Ecto neural progenitor cell (in vitro differentiated cells): ENCODE measurements at regions not wholly inside any gene's neighbourhood (a gene's known extent, or its start where the extent isn't known, plus 50 kb on each side); places are given as distances from the start of the nearest gene placed in this dataset.

Source experiments
- DNase-seq: peaks from one replicate; pipeline ENCODE4 v3.0.0-alpha.2; 2018; ENCODE audit warnings: low spot score

- DNase-seq = peak; percentile 67
Measured at GRCh38 chr17:34527908-34528470, 51.4 kb upstream of the TMEM132E start.

GRCh38 chr17:34527136-34527907, 52.1 kb upstream of the TMEM132E start:
- DNase-seq = peak; percentile 45

DNA sequence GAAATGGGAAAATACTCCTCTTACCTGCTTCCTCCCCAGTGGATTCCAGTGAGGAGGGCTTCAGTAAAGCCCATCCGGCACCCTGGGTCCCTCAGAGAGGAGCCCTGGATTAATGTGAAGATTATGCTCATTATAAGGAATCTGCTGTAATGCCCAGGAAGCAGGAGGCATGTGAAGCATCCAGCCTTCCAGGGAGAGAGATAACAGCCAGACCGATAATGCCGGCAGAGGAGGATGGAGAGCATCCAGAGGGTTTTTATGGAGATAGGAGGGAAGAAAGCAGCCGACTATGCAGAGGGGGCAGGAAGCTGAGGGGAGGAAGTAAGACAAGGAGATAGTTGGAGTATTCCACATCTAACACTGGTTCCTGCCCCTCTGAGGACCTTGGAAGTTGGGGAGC, 53.7 kb upstream of the TMEM132E start:
- DNase-seq = no peak

GRCh38 chr17:34521955-34522354, 57.4 kb upstream of the TMEM132E start:
- no peak for DNase-seq

- peak; percentile 80 for DNase-seq
Measured at GRCh38 chr17:34519282-34519681, 60.1 kb upstream of the TMEM132E start.

- DNase-seq = no peak
Measured at GRCh38 chr17:34517406-34517805, 62.0 kb upstream of the TMEM132E start.

DNA sequence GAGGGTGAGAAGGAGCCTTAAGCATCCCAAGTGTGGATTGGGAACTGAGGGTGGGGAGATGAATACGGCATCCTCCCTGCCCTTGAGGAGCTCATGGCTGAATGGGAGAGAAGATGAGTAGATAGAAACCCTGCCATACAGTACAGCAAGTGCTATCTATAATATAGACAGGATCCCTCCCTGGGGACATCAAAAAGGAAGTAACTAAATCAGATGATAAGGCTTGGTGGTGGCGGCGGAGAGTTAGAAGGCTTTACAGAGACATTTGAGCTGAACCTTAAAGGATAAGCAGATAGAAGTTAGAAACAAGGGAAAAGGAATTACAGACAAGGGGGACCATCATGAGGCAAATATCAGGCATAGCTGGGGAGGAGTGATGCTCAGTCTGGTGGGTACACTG, 67.5 kb upstream of the TMEM132E start:
- no peak for DNase-seq

GRCh38 chr17:34511265-34511664, 68.1 kb upstream of the TMEM132E start:
- DNase-seq = no peak

GRCh38 chr17:34504814-34505484, 74.4 kb upstream of the TMEM132E start:
- no peak for DNase-seq

- no peak for DNase-seq
Measured at GRCh38 chr17:34503528-34504195, 75.7 kb upstream of the TMEM132E start.

- DNase-seq = no peak
Measured at GRCh38 chr17:34502426-34502825, 77.0 kb upstream of the TMEM132E start.

GRCh38 chr17:34499576-34499975, 79.8 kb upstream of the TMEM132E start:
- no peak for DNase-seq

DNA sequence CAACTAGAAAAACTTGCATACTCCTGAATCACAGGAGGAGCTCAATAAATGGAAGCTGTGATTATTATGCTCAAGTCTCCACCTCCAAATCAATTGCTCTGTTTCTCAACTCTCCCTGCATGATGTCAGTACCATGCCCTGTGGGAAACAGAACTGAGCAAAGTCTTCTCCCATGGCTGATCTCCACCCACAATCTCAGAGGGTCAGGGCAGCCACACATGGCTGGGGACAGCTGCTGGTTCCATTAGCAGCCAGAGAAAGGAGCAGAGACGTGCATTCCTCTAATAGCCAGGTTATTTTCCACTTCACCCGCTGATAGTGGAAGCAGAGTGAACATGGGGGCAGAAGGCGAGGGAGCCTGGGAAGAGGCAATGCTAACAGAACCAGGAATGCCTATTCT, 85.5 kb upstream of the TMEM132E start:
- no peak for DNase-seq

DNA sequence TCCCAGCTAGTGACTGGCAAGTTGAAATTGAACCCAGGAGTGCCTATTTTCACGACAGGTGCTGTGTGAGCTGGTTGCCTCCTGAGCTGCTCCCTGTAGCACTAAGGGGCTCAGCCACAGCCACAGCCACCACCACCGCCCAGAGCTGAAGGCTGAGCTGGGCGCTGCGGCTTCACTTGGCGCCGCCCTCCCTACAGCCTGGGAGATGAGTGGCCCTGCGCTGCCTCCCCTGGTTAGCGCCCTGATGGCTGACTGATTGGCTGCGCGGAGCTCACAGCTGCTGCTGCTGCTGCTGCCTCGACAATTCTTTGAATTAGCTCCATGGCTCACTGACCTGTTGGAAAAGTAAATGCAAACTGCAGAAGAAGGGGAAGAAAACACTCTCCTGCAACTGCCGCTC, 91.8 kb upstream of the TMEM132E start:
- DNase-seq = peak; percentile 66

GRCh38 chr17:34486761-34487160, 92.6 kb upstream of the TMEM132E start:
- no peak for DNase-seq

DNA sequence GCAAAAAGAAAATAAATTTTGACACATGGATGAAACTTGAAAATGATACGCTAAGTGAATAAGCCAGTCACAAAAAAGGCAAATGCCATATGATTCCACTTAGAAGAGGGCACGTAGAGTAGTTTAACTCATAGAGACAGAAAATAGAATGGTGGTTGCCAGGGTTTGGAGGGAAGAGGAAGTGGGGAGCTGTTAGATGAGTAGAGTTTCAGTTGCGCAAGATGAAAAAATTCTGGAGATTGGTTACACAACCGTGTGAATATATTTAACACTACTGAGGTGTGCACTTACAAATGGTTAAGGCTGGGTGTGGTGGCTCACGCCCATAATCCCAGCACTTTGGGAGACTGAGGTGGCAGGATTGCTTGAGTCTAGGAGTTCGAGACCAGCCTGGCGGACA, 93.4 kb upstream of the TMEM132E start:
- DNase-seq = no peak

DNA sequence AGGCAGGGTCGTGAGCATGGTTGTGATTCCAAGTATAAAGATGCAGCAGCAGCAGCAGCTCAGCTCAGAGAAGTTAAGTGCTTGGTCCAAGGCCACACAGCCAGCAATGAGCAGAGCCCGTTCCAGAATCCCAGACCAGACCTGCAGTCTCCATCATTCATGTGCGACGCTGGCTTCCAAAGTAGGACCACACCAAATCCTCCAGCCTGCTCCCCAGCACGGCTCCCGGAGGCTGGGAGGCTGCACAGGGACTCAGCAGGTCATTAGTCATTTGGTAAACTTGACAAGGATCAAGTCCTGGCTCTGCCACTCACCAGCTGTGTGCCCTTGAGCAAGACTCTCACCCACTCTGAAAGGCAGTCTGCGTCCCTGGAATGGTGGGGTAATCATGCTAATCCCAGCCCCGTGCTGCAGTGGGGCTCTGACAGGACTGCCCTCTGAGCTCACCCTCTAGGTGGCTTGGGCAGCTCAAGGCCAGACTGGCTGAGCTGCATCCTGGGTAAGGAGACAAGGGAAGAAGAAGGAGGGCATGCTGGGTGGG, 95.1 kb upstream of the TMEM132E start:
- no peak for DNase-seq

DNA sequence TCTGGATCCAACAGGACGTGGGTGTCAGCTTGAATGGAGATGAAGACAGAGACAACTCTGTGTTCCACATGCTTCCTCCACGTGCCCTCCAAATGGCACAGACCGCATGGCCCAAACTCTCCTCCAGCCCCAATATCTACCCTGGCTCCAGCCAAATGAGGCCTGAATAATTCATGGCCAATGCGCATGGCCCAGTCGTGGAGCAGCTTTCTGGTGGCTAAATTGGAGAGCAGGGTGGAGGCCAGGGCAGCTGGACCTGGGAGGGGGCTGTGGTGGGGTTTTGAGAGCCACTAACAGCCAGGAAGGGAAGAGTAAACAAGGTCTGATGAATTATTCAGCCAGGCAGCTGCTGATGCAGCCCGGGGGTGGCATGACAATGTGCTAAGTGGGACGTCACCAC, 96.7 kb upstream of the TMEM132E start:
- DNase-seq = no peak

- no peak for DNase-seq
Measured at GRCh38 chr17:34481779-34482178, 97.6 kb upstream of the TMEM132E start.

DNA sequence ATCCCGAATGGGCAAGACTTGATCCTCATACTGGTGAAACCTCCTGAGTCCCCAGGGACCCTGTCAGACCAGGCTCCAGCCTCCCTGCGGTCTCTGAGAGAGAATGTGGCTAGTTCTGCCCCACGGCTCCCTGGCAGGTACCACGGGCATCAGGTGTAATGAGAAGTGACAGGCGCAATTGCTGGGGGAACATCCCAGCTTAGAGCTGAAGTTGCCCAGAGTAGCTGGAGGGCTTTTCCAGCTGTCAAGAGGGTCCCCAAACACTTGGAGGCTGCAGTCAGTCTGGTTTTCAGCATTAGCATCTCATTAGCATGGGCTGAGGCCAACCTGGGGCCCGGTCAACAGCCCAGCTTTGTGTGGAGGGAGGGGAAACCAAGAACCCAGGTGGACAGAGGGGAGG, 100.0 kb upstream of the TMEM132E start:
- DNase-seq = no peak

DNA sequence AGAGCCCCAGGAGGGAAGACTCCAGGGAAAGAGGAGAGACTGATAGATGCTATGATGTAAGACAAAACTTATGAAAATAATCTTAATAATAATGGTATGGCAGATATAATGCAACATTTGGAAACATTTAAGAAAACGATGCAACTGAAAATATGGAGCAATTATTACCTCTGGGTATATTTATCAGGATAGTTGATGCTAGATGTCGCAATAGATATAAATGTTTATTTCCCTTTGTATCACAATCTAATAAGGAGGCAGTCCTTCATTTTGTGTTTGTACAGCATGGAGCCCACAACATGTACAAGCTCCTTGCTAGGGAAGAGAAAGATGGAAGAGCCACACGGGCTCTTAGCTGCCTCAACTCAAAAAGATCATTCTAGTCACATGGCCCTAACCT, 101.1 kb upstream of the TMEM132E start:
- no peak for DNase-seq

DNA sequence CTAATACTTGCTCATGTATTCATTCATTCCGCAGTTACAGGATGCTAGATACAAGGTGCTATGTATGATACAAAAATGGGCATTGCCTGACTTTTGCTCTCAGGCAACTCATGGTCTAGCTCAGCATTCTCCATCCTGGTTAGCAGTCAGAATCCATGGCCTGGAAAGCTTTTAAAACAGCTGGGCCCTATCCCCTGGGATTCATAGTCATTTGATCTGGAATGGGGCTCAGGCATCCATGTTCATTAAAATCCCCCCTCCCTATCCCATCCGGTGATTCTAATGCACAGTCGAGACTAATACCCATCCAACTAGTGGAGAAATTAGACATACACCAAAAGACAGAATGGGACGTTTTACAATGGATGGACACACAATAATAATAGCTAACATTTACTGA, 104.1 kb upstream of the TMEM132E start:
- DNase-seq = no peak

DNA sequence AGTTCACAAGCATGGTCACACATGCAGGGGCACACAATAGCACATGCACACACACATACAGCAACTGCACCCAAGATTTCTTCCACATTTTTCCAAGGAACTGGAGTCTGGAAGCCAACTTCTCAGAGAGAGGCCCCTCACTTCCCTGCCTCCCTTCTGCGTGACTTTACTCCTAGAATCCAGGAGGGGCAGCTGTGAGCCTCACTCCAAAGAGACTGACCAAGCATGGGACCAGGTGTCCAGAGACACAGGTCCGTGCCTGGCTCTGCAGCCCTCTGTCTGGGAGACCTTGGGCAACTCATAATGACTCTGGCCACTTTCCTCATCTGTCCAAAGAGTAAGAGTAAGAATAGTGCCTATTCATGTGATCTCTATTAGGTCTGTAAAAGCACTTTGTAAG, 104.7 kb upstream of the TMEM132E start:
- DNase-seq = no peak
